ENCODE measurements at regions not wholly inside any gene's neighbourhood (a gene's known extent, or its start where the extent isn't known, plus 50 kb on each side); places are given as distances from the start of the nearest gene placed in this dataset.

DNA sequence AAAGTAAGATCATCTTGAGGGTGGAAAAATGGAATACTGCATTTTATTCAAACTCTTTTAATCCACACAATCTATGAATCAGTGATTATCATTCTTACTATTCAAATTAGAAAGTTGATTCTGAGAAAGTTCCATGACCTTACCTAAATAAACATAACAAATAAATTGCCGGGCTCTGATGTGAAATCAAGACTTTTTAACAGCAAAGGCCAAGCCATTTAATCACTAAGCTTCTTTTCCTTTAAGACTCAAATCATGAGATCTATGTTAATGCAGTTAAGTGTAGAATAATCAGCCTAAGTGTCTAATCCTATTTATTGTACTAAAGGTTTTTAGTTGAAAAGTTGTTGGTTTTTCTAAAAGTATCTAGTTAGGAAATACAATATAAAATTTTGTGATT, 857.0 kb downstream of the SI start:
- TF ChIP-seq, protein P1, sequence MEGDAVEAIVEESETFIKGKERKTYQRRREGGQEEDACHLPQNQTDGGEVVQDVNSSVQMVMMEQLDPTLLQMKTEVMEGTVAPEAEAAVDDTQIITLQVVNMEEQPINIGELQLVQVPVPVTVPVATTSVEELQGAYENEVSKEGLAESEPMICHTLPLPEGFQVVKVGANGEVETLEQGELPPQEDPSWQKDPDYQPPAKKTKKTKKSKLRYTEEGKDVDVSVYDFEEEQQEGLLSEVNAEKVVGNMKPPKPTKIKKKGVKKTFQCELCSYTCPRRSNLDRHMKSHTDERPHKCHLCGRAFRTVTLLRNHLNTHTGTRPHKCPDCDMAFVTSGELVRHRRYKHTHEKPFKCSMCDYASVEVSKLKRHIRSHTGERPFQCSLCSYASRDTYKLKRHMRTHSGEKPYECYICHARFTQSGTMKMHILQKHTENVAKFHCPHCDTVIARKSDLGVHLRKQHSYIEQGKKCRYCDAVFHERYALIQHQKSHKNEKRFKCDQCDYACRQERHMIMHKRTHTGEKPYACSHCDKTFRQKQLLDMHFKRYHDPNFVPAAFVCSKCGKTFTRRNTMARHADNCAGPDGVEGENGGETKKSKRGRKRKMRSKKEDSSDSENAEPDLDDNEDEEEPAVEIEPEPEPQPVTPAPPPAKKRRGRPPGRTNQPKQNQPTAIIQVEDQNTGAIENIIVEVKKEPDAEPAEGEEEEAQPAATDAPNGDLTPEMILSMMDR (IDR thresholded peaks at IDR 0.05) = no peak
- TF ChIP-seq, protein P2, sequence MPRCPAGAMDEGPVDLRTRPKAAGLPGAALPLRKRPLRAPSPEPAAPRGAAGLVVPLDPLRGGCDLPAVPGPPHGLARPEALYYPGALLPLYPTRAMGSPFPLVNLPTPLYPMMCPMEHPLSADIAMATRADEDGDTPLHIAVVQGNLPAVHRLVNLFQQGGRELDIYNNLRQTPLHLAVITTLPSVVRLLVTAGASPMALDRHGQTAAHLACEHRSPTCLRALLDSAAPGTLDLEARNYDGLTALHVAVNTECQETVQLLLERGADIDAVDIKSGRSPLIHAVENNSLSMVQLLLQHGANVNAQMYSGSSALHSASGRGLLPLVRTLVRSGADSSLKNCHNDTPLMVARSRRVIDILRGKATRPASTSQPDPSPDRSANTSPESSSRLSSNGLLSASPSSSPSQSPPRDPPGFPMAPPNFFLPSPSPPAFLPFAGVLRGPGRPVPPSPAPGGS (IDR thresholded peaks at IDR 0.05) = no peak
- TF ChIP-seq, protein P3, sequence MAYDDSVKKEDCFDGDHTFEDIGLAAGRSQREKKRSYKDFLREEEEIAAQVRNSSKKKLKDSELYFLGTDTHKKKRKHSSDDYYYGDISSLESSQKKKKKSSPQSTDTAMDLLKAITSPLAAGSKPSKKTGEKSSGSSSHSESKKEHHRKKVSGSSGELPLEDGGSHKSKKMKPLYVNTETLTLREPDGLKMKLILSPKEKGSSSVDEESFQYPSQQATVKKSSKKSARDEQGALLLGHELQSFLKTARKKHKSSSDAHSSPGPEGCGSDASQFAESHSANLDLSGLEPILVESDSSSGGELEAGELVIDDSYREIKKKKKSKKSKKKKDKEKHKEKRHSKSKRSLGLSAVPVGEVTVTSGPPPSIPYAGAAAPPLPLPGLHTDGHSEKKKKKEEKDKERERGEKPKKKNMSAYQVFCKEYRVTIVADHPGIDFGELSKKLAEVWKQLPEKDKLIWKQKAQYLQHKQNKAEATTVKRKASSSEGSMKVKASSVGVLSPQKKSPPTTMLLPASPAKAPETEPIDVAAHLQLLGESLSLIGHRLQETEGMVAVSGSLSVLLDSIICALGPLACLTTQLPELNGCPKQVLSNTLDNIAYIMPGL (CRISPR knock-in tag; IDR thresholded peaks at IDR 0.05; ENCODE audit: borderline replicate concordance) = no peak

Measured in A549 (cell line).